Lower lobe of right lung (tissue), 2 donors: ENCODE measurements at regions not wholly inside any gene's neighbourhood (a gene's known extent, or its start where the extent isn't known, plus 50 kb on each side); places are given as distances from the start of the nearest gene placed in this dataset.

Experiments used
- ATAC-seq, 2 donors: fragments of 200-7000 bp; cut with Tn5 transposase; one replicate each; pipeline ENCODE4 v1.9.1; 2020 to 2022; ENCODE audit warnings: mild to moderate bottlenecking in 2 of 2, moderate library complexity in 2 of 2
- DNase-seq: peaks from one replicate; pipeline ENCODE4 v3.0.0-alpha.2; 2020
- H3K27ac ChIP-seq: fragments of 200-600 bp; one replicate; pipeline ENCODE4 v1.8.0; 2022
- H3K27me3 ChIP-seq: fragments of 200-600 bp; one replicate; pipeline ENCODE4 v1.8.0; 2022; ENCODE audit warnings: low read depth
- H3K36me3 ChIP-seq: fragments of 200-600 bp; one replicate; pipeline ENCODE4 v1.8.0; 2022; ENCODE audit warnings: mild to moderate bottlenecking
- H3K4me1 ChIP-seq: fragments of 200-600 bp; one replicate; pipeline ENCODE4 v1.8.0; 2022
- H3K4me3 ChIP-seq: fragments of 200-600 bp; one replicate; pipeline ENCODE4 v1.8.0; 2022; ENCODE audit warnings: mild to moderate bottlenecking
- H3K9me3 ChIP-seq: fragments of 200-600 bp; one replicate; pipeline ENCODE4 v1.8.0; 2022
- CTCF ChIP-seq: fragments of 200-600 bp; IDR thresholded peaks from one replicate; pipeline ENCODE4 v1.8.0; 2022; ENCODE audit warnings: antibody characterized with exemption, mild to moderate bottlenecking
- intact Hi-C: fragments of 100-400 bp; cut with DNase I; formaldehyde crosslinking; loops from one replicate; pipeline ENCODE4 v1.11.0; 2022
- donor health status: DM: no; HTN: yes; CAD: no; lungs with severe emphysema.

DNA sequence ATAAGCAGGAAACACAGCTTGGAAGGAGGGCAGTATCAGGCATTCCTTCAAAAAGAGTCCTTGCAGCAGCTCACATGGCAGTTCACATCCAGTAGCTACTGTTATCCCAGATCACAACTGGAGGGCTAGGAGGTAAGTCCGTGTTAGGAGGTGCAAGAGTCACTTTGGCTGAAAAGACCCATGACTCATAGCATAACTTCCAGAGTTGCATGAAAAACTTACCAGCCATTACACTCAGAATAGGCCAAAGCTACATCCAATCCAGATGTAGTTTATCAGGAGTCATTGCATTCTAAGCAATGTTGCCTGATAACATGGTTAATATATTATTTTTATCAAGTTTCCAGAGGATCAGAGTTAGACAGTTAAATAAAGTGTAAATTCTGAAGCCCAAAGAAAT, 1126.4 kb upstream of the SEMA6A start:
- no peaks in the 10 kb centered on the region for H3K4me1 ChIP-seq
- no peaks in the 10 kb centered on the region for H3K27me3 ChIP-seq
- no peak overlapping the region for H3K27ac ChIP-seq
- no peak overlapping the region for H3K4me3 ChIP-seq
- no peak for DNase-seq
- no peaks in the 10 kb centered on the region for H3K9me3 ChIP-seq
- no peak for ATAC-seq
- no peaks in the 10 kb centered on the region for H3K36me3 ChIP-seq
- intact Hi-C loops = no loop called here
- TF ChIP-seq CTCF = no peak

- no peak overlapping the region for H3K4me3 ChIP-seq
- no peak for TF ChIP-seq CTCF
- intact Hi-C loops = no loop called here
Measured at GRCh38 chr5:117692606-117693005, 1118.0 kb upstream of the SEMA6A start.

DNA sequence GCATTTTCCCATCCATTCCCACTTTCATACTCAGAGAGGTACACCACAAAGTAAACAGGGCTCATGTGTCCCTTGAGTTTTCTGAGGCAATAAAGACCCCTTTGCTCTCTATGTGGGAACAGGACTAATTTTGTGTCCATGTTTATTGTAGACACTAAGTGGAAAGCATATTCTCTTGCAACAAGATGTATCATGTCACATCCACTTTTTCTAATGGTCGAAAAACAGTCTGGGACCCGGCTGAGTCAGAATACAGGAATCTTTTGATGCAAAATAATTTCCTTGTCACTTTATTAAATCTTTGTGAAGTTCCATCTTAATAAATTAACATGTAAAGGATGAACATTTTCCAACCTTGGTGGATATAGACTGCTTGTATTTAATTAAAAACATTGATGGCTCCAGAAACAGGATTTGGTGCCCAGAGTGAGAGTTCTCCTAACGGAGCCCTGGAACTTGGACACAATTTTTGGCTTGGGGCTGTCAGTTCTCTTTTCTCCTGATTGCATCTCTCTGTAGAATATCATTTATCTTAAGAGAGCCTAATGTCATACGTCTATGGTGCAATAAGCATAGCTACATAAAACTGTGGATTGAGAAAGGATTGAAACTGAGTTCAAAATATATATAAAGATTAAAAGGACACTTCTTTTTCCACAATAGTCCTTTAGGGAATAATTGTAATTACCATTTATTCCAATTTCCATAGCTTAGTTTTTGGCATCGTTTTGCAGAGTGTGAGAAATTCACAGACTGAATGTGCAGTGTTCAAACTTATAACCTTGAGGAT, 1116.7 kb upstream of the SEMA6A start:
- Histone ChIP-seq H3K4me3 (no peak overlapping the region), H3K27me3 (no peaks in the 10 kb centered on the region), H3K9me3 (no peaks in the 10 kb centered on the region), H3K4me1 (no peaks in the 10 kb centered on the region), H3K27ac (no peak overlapping the region), H3K36me3 (no peaks in the 10 kb centered on the region)
- intact Hi-C loops = no loop called here
- no peak for ATAC-seq
- no peak for DNase-seq
- no peak for TF ChIP-seq CTCF

More at GRCh38 chr5:117692606-117693005, 1118.0 kb upstream of the SEMA6A start:
- no peaks in the 10 kb centered on the region for H3K9me3 ChIP-seq
- H3K4me1 ChIP-seq = no peaks in the 10 kb centered on the region
- H3K27me3 ChIP-seq = no peaks in the 10 kb centered on the region
- H3K27ac ChIP-seq = no peak overlapping the region
- DNase-seq (no peak), ATAC-seq (no peak)
- no peaks in the 10 kb centered on the region for H3K36me3 ChIP-seq

- H3K27ac ChIP-seq = no peak overlapping the region
- H3K4me3 ChIP-seq = no peak overlapping the region
- H3K36me3 ChIP-seq = no peaks in the 10 kb centered on the region
- TF ChIP-seq CTCF = no peak
- no peaks in the 10 kb centered on the region for H3K4me1 ChIP-seq
- intact Hi-C loops = no loop called here
- ATAC-seq = no peak
- DNase-seq = no peak
- H3K27me3 ChIP-seq = no peaks in the 10 kb centered on the region
- H3K9me3 ChIP-seq = no peaks in the 10 kb centered on the region
Measured at GRCh38 chr5:117690612-117691011, 1116.0 kb upstream of the SEMA6A start.

- H3K27ac ChIP-seq = no peak overlapping the region
- no peaks in the 10 kb centered on the region for H3K27me3 ChIP-seq
- intact Hi-C loops = no loop called here
- H3K9me3 ChIP-seq = no peaks in the 10 kb centered on the region
- no peak overlapping the region for H3K4me3 ChIP-seq
- no peaks in the 10 kb centered on the region for H3K36me3 ChIP-seq
- DNase-seq = no peak
- H3K4me1 ChIP-seq = no peaks in the 10 kb centered on the region
- TF ChIP-seq CTCF = no peak
- ATAC-seq = no peak
Measured at GRCh38 chr5:117686926-117687325, 1112.3 kb upstream of the SEMA6A start.
